K562 (cell line): ENCODE measurements at regions not wholly inside any gene's neighbourhood (a gene's known extent, or its start where the extent isn't known, plus 50 kb on each side); places are given as distances from the start of the nearest gene placed in this dataset.

Experiments
- CBX3 ChIP-seq, 2 experiments: IDR thresholded peaks; 1 replicate in 1 of 2; 2 replicates in 1 of 2; pipeline ENCODE4 v1.6.1; 2012; ENCODE audit warnings: inconsistent platforms in 2 of 2, low read length in 2 of 2, borderline replicate concordance in 1 of 2, control low read depth in 1 of 2
- CUX1 ChIP-seq: fragments of 200-800 bp; sonication (Bioruptor generic); IDR thresholded peaks from 2 replicates; pipeline ENCODE4 v1.6.1; 2016; ENCODE audit warnings: missing genetic modification characterization, missing compliant biosample characterization
- HLTF ChIP-seq: fragments of 450-650 bp; IDR thresholded peaks from 2 replicates; pipeline ENCODE4 v1.6.1; 2016
- TF ChIP-seq, protein P1 (sequence below): fragments of 250-450 bp; sonication (Bioruptor Pico); IDR thresholded peaks from 2 replicates; pipeline ENCODE4 v1.8.0; 2021; ENCODE audit warnings: mild to moderate bottlenecking, moderate library complexity

DNA sequence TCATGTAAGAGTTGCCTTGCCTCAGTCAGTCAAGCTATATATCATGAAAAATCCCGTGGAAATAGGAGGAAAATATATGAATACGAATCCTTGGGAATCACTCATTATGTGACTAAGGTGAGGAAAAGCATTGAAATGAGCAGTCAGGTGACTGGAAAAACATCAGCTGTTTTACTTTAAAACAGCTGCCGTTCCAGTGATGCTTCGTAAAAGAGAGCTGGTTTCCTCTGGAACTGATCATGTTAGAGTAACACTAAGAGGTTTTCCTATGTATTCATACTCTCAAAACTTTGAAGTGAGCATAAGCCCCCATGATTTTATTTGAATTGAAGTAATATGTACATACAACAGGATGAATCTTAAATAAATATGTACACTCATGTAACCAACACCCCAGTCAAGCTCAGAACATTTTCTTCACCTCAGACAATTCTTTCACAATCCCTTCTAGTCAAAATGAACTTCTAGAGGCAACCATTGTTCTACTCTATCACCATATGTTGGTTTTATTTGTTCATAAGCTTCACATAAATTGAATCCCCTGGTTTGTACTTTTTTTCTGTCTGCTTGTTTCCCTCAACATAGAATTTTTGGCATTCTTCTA is 107.7 kb downstream of the SLC25A46 start (continued):
- TF ChIP-seq, protein P1, sequence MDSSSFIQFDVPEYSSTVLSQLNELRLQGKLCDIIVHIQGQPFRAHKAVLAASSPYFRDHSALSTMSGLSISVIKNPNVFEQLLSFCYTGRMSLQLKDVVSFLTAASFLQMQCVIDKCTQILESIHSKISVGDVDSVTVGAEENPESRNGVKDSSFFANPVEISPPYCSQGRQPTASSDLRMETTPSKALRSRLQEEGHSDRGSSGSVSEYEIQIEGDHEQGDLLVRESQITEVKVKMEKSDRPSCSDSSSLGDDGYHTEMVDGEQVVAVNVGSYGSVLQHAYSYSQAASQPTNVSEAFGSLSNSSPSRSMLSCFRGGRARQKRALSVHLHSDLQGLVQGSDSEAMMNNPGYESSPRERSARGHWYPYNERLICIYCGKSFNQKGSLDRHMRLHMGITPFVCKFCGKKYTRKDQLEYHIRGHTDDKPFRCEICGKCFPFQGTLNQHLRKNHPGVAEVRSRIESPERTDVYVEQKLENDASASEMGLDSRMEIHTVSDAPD (CRISPR knock-in tag): no peak
- no peak for TF ChIP-seq HLTF
- TF ChIP-seq CUX1: no peak
- TF ChIP-seq CBX3 (IDR thresholded peaks at IDR 0.05; ENCODE audit: borderline replicate concordance in 1 of 2, low read length in 2 of 2): no peak
